ENCODE measurements at regions not wholly inside any gene's neighbourhood (a gene's known extent, or its start where the extent isn't known, plus 50 kb on each side); places are given as distances from the start of the nearest gene placed in this dataset.

GRCh38 chr1:189992856-189993255 lies 484.8 kb downstream of the BRINP3 start:
- H3K4me3 ChIP-seq: no peak overlapping the region
- WGBS, 5 donors: 87 to 93% (median 89%) methylated on average over 12 of the region's 12 CpGs

GRCh38 chr1:190000365-190000872 lies 477.2 kb downstream of the BRINP3 start:
- no peak for TF ChIP-seq CTCF (IDR thresholded peaks at IDR 0.05 in 8 of 11, conservative IDR thresholded peaks at IDR 0.05 in 3 of 11)
- no peak for TF ChIP-seq POLR2AphosphoS5 (IDR thresholded peaks at IDR 0.05)
- no peak for TF ChIP-seq POLR2A (IDR thresholded peaks at IDR 0.05)
- intact Hi-C loops (cut with DNase I; ENCODE audit: low total_unique reads): no loop called here
- Histone ChIP-seq H3K4me3 (no peak overlapping the region), H3K36me3 (no peaks in the 10 kb centered on the region), H3K27ac (no peak overlapping the region), H3K4me1 (no peaks in the 10 kb centered on the region), H3K9me3 (peaks cover 0 to 15% (median 0%) of the 10 kb centered on the region in 8 donors), H3K27me3 (replicated peaks in 1 of 7) (no peaks in the 10 kb centered on the region)
- 54 to 78% (median 70%) methylated on average over 3 of the region's 3 CpGs for WGBS, 5 donors
- DNase-seq: no peak

More at GRCh38 chr1:189992856-189993255, 484.8 kb downstream of the BRINP3 start:
- Histone ChIP-seq H3K4me1 (no peaks in the 10 kb centered on the region), H3K27ac (no peak overlapping the region), H3K27me3 (replicated peaks in 1 of 7) (no peaks in the 10 kb centered on the region), H3K36me3 (no peaks in the 10 kb centered on the region), H3K9me3 (peaks cover 0 to 31% (median 19%) of the 10 kb centered on the region in 8 donors)
- intact Hi-C loops (cut with DNase I; ENCODE audit: low total_unique reads): no loop called here
- TF ChIP-seq CTCF (IDR thresholded peaks at IDR 0.05 in 8 of 11, conservative IDR thresholded peaks at IDR 0.05 in 3 of 11) (no peak), POLR2A (IDR thresholded peaks at IDR 0.05) (no peak), POLR2AphosphoS5 (IDR thresholded peaks at IDR 0.05) (no peak)
- DNase-seq: peak; percentile 43

GRCh38 chr1:190001187-190001586 lies 476.5 kb downstream of the BRINP3 start:
- intact Hi-C loops (cut with DNase I; ENCODE audit: low total_unique reads): no loop called here
- WGBS, 5 donors: 74 to 92% (median 80%) methylated on average over 2 of the region's 2 CpGs
- TF ChIP-seq CTCF (IDR thresholded peaks at IDR 0.05 in 8 of 11, conservative IDR thresholded peaks at IDR 0.05 in 3 of 11) (no peak), POLR2AphosphoS5 (IDR thresholded peaks at IDR 0.05) (no peak), POLR2A (IDR thresholded peaks at IDR 0.05) (no peak)
- DNase-seq: no peak
- H3K4me3 ChIP-seq: no peak overlapping the region
- H3K36me3 ChIP-seq: no peaks in the 10 kb centered on the region
- H3K27me3 ChIP-seq (replicated peaks in 1 of 7): no peaks in the 10 kb centered on the region
- no peak overlapping the region for H3K27ac ChIP-seq
- H3K4me1 ChIP-seq: no peaks in the 10 kb centered on the region
- peaks cover 0 to 16% (median 0%) of the 10 kb centered on the region in 8 donors for H3K9me3 ChIP-seq

- TF ChIP-seq CTCF (IDR thresholded peaks at IDR 0.05 in 8 of 11, conservative IDR thresholded peaks at IDR 0.05 in 3 of 11) (no peak), POLR2A (IDR thresholded peaks at IDR 0.05) (no peak), POLR2AphosphoS5 (IDR thresholded peaks at IDR 0.05) (no peak)
- no peaks in the 10 kb centered on the region for H3K27me3 ChIP-seq (replicated peaks in 1 of 7)
Observed at GRCh38 chr1:190003376-190003775, 474.3 kb downstream of the BRINP3 start.

More at GRCh38 chr1:190003376-190003775, 474.3 kb downstream of the BRINP3 start:
- intact Hi-C loops (cut with DNase I; ENCODE audit: low total_unique reads): no loop called here
- no peak overlapping the region for H3K27ac ChIP-seq
- H3K4me1 ChIP-seq: no peaks in the 10 kb centered on the region
- no peaks in the 10 kb centered on the region for H3K36me3 ChIP-seq
- DNase-seq: no peak
- no peak overlapping the region for H3K4me3 ChIP-seq
- H3K9me3 ChIP-seq: peaks cover 0 to 13% (median 0%) of the 10 kb centered on the region in 8 donors
